NB4 (cell line): ENCODE measurements at regions not wholly inside any gene's neighbourhood (a gene's known extent, or its start where the extent isn't known, plus 50 kb on each side); places are given as distances from the start of the nearest gene placed in this dataset.
"Not testable (repeated sequence)": the region's sequence is repeated elsewhere in the genome, so short reads cannot be mapped to it uniquely, and the experiment has no call there.

Experiments used
- DNase-seq: peaks from one replicate; pipeline ENCODE4 v3.0.0; 2010; ENCODE audit warnings: low read depth
- H3K4me3 ChIP-seq: one replicate; pipeline ENCODE4 v1.5.1; 2011; ENCODE audit warnings: mild to moderate bottlenecking, low read depth, low read length, moderate library complexity
- CTCF ChIP-seq: IDR thresholded peaks from one replicate; pipeline ENCODE4 v1.5.1; 2012; ENCODE audit warnings: low read depth, low read length
- MAX ChIP-seq: IDR thresholded peaks from 2 replicates; pipeline ENCODE4 v1.6.1; 2011; ENCODE audit warnings: low read depth, low read length
- MYC ChIP-seq: IDR thresholded peaks from 2 replicates; pipeline ENCODE4 v1.6.1; 2011; ENCODE audit warnings: low read depth, low read length
- POLR2A ChIP-seq: IDR thresholded peaks from 2 replicates; pipeline ENCODE4 v1.6.1; 2011; ENCODE audit warnings: mild to moderate bottlenecking; ENCODE audit not compliant: insufficient read length; ENCODE audit errors: extremely low read depth

GRCh38 chr10:9111976-9112375 lies 1057.5 kb downstream of the GATA3 start:
- TF ChIP-seq CTCF = no peak
- TF ChIP-seq MYC = no peak
- TF ChIP-seq MAX = no peak
- no peak for TF ChIP-seq POLR2A
- DNase-seq = no peak
- no peak overlapping the region for H3K4me3 ChIP-seq

GRCh38 chr10:9126728-9127127 lies 1072.2 kb downstream of the GATA3 start:
- no peak overlapping the region for H3K4me3 ChIP-seq
- no peak for DNase-seq
- TF ChIP-seq MAX (no peak), POLR2A (no peak), CTCF (no peak)

GRCh38 chr10:9137368-9137767 lies 1082.9 kb downstream of the GATA3 start:
- no peak for DNase-seq
- no peak overlapping the region for H3K4me3 ChIP-seq
- no peak for TF ChIP-seq MYC
- TF ChIP-seq POLR2A = no peak
- TF ChIP-seq MAX = no peak
- TF ChIP-seq CTCF = no peak

GRCh38 chr10:9138829-9139228 lies 1084.3 kb downstream of the GATA3 start:
- H3K4me3 ChIP-seq, DNase-seq: not testable (repeated sequence)

GRCh38 chr10:9140373-9140772 lies 1085.9 kb downstream of the GATA3 start:
- DNase-seq = no peak
- TF ChIP-seq MYC = no peak
- no peak for TF ChIP-seq MAX
- no peak for TF ChIP-seq POLR2A
- TF ChIP-seq CTCF = no peak
- no peak overlapping the region for H3K4me3 ChIP-seq

GRCh38 chr10:9147475-9147874 lies 1093.0 kb downstream of the GATA3 start:
- no peak for DNase-seq
- no peak overlapping the region for H3K4me3 ChIP-seq
- TF ChIP-seq MYC (no peak), MAX (no peak), POLR2A (no peak), CTCF (no peak)
